Activated CD8-positive, alpha-beta memory T cell treated with anti-CD3 and anti-CD28 coated beads, Interleukin-2, amount 50 U/mL, for 1 hour (primary cell): ENCODE measurements at regions not wholly inside any gene's neighbourhood (a gene's known extent, or its start where the extent isn't known, plus 50 kb on each side); places are given as distances from the start of the nearest gene placed in this dataset.
"Not testable (repeated sequence)": the region's sequence is repeated elsewhere in the genome, so short reads cannot be mapped to it uniquely, and the experiment has no call there.

ENCODE experiments used
- DNase-seq: peaks from one replicate; pipeline ENCODE4 v3.0.0-alpha.2; 2020; ENCODE audit errors: extremely low read depth

DNA sequence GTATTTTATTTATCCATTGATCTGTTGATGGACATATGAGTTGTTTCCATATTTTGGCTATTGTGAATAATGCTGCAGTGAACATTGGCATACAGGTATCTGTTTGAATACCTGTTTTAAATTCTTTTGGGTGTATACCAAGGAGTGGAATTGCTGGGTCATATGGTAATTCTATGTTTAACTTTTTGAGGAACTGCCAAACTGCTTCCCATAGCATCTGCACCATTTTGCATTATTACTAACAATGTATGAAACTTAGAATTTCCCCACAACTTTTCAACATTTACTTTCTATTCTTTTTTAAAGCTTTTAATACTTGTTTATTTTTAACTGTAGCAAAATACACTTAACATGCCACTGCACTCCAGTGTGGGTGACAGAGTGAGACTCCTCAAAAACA is 57.0 kb upstream of the MSN start:
- DNase-seq, result no peak

- no peak for DNase-seq
Observed at GRCh38 chrX:65610040-65610439, 57.4 kb upstream of the MSN start.

DNA sequence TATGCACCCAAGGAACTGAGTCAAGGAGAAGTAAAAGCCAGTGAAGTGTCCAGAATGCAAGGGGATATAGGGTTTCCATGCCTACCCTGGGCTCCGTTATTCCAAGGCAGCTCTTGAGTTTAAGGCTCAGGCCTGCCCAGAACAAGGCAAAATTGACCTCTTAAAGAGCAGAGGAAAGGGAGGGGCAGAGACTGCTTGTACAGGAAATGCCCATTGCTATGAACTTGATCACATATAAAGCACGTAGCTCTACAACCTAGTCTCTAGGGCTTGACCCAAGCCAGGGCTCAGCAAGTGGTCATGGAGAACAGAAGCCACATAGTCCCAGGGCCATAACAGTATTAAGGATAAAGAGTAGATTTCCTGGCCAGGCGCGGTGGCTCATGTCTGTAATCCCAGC is 58.2 kb upstream of the MSN start:
- DNase-seq, result no peak

DNA sequence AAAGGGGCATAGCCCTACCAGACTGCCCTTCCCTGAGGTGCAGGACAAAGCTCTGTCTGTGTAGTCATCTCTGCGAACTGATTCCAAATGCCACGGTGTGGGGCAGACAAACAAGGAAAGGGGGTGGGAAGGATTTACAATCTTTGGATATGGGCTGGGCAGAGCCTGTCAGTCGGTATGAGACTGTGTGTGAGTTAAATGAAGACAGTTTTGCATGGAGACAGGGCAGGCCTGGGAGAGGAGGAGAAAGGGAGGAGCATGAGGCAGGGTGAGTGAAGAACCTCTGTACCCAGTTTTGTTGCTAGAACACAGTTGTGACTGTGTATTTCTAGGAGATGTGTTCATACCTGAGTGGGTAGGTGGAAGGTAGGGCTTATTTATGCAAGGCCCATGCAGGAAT is 59.4 kb upstream of the MSN start:
- no peak for DNase-seq

GRCh38 chrX:65607070-65607742 is 60.2 kb upstream of the MSN start:
- no peak for DNase-seq

DNA sequence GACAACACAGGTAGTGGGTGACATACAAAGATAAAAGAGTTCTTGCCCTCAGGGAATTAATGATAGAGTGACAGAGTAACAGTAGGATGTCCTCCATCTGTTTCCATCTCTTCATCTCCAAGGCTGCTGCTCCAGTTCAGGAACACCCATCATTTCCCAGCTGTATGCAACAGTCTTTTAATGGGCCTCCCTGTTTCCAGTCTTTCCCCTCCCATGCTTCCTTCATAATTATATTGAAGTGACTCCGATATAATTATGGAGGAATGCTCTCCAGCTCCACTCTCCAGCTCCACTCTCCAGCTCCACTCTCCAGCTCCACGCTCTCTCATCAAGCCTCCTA is 65.3 kb upstream of the MSN start:
- DNase-seq, result no peak

DNA sequence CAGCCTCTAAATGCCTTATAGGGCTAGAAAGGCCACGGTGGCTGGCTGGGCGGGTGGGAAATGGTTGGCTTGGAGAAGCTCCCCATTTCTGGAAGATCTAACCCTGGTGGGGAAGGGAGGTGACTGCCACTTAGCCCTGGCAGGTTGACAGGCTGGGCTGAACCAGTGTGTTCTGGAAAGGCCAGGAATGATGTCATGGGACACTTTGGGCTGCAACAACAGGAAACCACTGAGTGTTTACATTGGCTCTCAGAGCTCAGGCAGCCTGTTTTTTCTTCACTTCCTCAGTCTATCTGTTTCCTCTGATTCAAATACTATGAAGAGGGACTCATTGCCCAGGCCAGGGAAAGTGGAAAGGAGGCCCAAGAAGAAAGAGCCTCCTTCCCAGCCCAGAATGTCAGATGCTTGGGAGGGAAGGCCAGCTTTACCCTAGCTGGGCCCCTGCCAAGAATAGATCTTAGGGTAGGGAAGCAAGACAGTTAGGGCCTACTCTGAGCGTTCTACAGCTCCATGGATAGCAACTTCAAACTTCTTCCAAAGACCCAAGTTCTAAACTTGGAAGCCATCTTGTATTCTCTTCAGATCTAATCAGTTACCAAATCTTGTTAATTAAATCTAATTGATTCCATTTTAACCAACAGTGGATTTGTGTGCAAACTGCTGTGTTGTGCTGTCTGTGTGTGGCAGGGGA is 65.8 kb upstream of the MSN start:
- DNase-seq, result no peak

DNA sequence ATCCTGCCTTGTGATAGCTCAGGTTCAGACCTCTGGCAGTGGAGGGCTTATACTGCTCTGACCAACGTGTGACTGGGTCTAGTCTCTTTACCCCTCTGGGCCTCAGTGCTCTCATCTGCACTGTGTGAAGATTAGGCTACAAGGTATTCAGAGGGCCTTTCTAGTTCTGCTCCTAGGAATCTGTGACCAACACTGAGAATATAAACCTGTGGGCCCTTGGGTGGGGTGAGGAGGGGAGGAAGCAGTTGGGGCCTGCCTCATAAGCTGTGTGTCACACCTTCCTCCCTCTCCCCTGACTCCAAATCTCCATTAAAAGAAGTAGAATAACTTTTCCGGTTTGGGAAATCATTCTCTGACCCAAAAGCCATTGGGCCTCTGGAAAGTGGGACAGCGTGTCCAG is 66.3 kb upstream of the MSN start:
- no peak for DNase-seq

DNA sequence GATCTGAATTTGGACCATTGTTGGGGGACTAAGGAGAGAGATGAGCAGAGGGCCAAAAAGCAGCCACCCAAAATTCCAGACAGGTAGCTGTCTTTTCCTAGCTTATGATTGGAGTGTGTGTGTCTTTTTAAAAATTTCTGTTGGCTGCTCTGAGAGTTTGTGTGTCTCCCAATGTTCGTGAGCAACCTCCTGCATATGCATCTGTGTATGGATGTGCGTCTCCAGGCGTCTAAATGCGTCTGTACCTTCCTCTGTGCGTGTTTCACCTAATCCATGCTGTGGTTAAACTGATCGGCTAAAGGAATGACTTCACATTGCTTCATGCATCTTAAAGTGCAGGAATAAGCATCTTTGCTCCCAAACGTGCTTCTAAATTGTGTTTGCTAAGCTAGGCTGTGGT is 65.5 kb upstream of the LAS1L start:
- no peak for DNase-seq

GRCh38 chrX:65598559-65599147 is 64.1 kb upstream of the LAS1L start:
- DNase-seq, result no peak

GRCh38 chrX:65596270-65597034 is 61.9 kb upstream of the LAS1L start:
- DNase-seq, result peak; percentile 36

GRCh38 chrX:65595460-65595876 is 60.9 kb upstream of the LAS1L start:
- DNase-seq, result peak; percentile 82

DNA sequence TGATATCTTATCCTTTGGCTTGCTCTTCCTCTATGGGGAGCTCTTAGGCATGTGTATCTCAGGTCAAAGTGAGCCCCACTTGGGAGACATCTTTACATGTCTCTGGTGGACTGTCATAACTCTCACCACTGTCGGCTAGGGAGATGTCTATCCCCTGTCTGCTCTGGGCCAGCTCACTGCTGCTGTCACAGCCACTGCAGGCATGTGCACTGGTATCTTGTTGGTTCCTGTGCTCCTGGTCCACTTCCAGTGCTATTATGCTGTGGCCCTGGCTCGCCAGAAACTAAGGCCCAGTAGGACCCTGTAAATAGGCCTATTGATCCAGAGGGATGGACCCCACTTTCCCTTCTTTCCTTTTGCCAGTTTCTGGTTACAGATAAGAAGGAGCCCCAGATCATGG is 56.6 kb upstream of the LAS1L start:
- no peak for DNase-seq

DNA sequence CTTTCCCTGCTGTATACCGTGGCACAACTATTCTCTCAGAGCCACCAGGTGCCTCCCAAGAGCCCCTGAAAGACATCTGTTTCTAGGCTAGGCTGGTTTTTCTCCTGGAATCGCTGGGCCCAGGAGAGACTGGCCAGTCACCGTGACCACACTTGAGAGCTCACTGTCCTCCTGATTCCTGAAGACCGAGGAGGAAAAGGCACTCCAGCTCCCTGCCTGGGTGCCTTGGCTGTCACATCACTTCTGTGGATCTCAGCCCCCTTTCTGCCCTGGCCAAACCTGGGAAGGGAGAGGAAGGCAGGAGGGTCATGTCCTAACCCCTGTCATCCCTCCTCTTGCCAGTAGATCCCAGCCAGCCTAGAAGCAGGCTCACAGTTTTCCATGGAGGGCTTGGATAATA is 54.7 kb upstream of the LAS1L start:
- no peak for DNase-seq

DNA sequence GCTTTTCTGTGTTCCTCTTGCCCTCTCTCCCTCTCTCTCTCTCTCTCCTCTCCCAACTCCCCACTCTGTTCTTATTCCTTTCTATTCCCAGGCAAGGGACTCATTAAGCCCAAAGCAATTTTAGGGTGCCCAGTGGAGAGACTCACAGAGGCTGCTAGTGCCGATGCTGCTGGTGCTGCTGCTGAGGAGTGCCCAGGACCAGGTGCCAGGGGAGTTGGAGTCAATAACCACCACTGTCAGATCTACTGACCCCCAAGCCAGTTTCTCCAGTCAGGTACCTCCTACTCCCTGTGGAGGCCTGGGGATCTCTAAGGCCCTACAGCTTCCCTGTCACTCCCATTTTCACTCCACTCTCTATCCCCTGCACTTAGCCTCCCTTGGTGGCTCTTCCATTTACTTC is 54.2 kb upstream of the LAS1L start:
- no peak for DNase-seq

- no peak for DNase-seq
Observed at GRCh38 chrX:65587616-65588526, 53.3 kb upstream of the LAS1L start.

DNA sequence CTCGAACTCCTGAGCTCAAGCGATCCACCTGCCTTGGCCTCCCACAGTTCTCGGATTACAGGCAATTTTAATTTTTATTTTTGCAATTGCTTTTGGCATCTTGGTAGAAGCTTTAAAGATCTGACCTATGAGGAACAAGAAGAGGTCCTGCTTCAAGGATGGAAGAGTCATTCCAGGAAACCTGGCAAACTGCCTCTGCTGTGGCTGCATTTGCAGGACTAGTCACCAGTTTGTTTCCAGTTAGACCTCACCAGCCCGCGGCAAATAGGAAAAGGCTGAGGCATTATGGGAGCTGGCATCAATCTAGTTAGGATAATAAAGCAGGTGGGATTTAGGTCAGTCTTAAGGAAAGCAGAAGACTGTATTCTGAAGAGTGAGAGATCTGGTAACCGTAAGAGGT is 51.9 kb upstream of the LAS1L start:
- no peak for DNase-seq

DNA sequence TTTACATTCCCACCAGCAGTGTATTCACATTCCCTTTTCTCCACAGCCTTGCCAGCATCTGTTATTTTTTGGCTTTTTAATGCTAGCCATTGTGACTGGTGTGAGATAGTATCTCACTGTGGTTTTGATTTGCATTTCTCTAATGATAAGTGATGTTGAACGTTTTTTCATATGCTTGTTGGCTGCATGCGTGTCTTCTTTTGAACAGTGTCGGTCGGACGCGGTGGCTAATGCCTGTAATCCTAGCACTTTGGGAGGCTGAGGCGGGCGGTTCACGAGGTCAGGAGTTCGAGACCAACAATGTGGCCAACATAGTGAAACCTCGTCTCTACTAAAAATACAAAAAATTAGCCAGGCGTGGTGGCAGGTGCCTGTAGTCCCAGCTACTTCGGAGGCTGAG is 50.6 kb upstream of the LAS1L start:
- DNase-seq, result not testable (repeated sequence)
